PC-9 (cell line): ENCODE measurements at regions not wholly inside any gene's neighbourhood (a gene's known extent, or its start where the extent isn't known, plus 50 kb on each side); places are given as distances from the start of the nearest gene placed in this dataset.

Experiments used
- CTCF ChIP-seq: fragments of 200-600 bp; sonication (generic); conservative IDR thresholded peaks from 2 replicates; pipeline ENCODE4 v1.6.1; 2017; ENCODE audit warnings: mixed run types, antibody characterized with exemption, mild to moderate bottlenecking, moderate library complexity
- EZH2 ChIP-seq: fragments of 200-600 bp; sonication (generic); IDR thresholded peaks from 2 replicates; pipeline ENCODE4 v1.8.0; 2017; ENCODE audit warnings: antibody characterized with exemption, low read depth

- no peak for TF ChIP-seq CTCF
- TF ChIP-seq EZH2: no peak
These were observed 142.3 kb upstream of the CHL1 start for GRCh38 chr3:54240-54639.
